ENCODE measurements at regions not wholly inside any gene's neighbourhood (a gene's known extent, or its start where the extent isn't known, plus 50 kb on each side); places are given as distances from the start of the nearest gene placed in this dataset.
"Not testable (repeated sequence)": the region's sequence is repeated elsewhere in the genome, so short reads cannot be mapped to it uniquely, and the experiment has no call there.

GRCh38 chr3:154973851-154974250, 106.3 kb upstream of the MME start:
- no peak for DNase-seq

DNA sequence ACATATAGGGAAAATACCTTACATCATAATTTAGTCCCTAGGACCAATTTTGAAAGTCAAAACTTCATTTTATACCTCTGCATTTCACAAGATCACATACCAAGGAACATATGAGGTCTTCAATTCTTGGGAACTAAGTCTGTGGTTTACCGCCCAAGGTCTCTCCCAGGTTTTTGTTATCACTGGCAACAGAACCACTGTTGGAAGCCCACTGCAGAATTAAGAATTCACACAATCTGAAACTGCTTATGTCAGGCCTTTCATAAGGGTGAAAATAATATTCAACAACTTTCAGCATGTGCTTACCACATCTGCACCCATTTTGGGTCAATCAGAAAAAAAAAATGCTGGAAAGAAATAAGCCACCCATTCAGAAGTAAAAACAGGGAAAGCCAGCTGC, 107.2 kb upstream of the MME start:
- no peak for DNase-seq

DNA sequence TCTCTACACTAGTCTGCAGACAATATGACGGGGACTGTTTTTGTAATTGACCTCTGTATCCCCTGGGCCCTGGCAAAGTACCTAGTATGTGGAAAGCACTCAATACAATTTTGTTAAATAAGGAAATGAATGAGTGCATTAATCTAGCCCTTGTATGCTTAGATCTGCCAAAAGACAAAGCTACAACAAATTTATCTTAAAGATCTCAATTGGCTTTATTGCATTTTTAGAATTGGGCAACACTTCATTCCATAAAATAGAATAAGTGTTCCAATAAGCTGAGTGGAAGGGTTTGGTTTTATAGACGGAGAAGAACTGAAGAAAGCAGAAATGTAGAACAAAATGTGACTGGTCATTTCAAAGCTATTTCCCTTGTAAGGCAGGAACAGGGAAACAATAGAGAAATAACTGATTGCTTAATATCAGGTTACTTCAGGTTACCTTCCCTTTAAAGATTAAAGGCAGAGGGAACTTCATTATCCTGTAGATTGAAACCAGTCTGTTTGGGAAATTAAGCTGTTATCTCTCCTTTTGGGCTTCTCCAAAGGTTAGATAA, 108.3 kb upstream of the MME start:
- DNase-seq = peak; percentile 4

- no peak for DNase-seq
These were observed 108.8 kb upstream of the MME start for GRCh38 chr3:154971341-154971740.

DNA sequence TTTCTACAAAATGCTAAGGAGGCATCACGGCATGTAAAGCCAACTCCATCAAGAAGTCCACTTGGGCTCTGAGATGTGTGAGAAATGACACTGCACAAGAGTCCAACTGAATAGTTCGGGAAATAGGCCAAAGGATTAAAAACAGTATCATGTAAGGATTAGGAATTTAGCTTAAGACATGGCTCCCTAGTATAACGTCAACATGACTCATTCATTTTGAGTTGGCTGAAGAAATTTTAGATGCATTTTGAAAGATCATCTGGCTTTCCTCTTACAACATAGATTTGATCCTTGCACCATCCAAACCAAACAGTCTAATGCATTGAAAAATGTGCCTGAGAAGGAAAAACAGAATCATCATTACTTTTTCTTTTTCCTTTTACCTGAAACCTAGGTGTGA, 109.3 kb upstream of the MME start:
- no peak for DNase-seq

- no peak for DNase-seq
These were observed 110.8 kb upstream of the MME start for GRCh38 chr3:154969366-154969765.

DNA sequence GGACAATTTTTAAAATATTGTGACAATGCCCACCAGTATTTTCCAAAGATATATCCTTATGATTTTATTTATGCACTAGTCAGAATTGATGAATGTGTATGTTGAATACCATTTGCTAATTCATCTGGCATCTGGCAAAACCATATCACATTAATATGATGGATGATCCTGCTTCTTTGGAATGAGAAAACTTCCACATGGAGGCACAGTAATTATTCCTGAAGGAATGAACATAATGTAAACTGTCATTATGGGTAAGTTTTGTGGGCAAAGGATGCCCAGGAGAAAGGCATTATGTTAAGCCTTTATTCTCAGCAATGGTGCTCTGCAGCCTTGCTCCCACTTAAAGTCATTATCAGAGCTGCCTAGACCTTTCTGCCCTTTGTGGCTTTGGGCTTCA, 113.0 kb upstream of the MME start:
- no peak for DNase-seq

DNA sequence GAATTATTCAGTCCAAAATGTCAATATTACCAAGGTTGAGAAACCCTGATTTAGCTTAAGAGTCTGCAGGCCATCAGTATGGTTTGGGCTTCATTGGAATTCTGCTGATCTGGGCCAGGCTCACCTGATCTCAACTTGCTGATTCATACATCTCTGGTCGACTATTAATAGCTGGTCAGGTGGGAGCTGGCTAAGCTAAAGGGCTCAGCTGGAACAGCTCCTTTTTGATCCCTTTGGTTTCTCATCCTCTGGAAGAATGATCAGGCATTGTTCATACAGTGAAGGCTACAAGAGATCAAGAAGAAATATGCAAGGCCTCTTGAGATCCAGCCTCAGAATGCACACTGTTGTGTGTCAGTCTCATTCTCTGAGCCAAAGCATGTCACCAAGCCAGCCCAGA, 123.3 kb upstream of the MME start:
- no peak for DNase-seq

- peak; percentile 51 for DNase-seq
These were observed 124.1 kb upstream of the MME start for GRCh38 chr3:154955907-154956533.

GRCh38 chr3:154954757-154955156, 125.4 kb upstream of the MME start:
- DNase-seq = no peak

- no peak for DNase-seq
These were observed 126.6 kb upstream of the MME start for GRCh38 chr3:154953538-154953937.

DNA sequence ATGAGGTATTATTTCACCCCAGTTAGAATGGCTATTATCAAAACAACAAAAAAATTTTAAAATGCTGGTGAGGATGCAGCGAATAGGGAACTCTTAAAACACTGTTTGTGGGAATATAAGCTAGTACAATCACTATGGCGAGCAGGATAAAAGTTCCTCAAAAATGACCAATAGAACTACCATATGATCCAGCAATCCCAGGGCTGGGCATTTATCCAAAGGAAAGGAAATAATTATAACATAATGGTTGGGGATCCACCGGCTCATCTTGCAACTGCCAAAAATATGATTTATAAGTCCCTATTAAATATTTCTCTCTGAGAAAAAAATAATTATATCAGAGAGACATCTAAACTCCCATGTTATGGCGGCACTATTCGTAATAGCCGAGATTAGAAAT, 127.6 kb upstream of the MME start:
- no peak for DNase-seq

- DNase-seq = no peak
These were observed 136.1 kb upstream of the MME start for GRCh38 chr3:154943981-154944380.

GRCh38 chr3:154942827-154943226, 137.3 kb upstream of the MME start:
- no peak for DNase-seq

GRCh38 chr3:154936196-154936595, 143.9 kb upstream of the MME start:
- DNase-seq = no peak

DNA sequence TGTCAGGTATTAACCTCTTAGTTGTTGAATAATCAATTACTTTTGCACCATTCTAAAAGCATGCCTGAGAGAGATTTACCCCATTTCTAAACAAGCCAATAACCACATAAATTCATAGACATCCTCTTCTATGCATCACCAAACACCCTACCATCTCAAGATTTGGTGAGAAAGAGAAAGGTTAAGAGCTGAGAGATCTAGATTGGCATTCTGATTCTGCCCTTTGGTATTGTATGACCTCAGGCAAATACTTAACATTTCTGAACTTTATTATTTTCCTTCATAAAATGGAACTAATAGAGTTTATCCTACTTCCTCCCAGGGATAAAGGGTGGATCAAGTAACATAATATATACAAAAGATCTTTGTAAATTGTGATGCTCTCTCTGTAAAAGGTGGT, 146.5 kb upstream of the MME start:
- no peak for DNase-seq

DNA sequence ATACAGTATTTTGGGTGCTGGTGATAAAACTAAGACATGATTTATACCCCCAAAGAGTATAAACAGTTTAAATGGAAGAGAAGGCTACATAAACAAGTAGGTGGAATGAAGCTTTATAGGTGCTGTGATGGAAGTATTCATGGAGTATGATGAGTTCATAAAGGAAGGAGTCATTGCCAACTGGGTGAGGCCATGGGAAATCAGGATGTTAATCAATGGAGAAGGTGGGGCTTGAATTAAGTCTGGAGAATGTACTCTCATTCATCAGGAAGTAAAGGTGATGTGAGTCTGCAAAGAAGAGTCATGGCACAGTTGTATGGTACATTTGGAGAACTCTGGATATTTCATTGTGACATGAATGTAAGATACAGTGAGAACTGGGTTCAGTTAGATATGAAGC, 147.5 kb upstream of the MME start:
- no peak for DNase-seq

- DNase-seq = no peak
These were observed 148.6 kb upstream of the MME start for GRCh38 chr3:154931484-154931883.

DNA sequence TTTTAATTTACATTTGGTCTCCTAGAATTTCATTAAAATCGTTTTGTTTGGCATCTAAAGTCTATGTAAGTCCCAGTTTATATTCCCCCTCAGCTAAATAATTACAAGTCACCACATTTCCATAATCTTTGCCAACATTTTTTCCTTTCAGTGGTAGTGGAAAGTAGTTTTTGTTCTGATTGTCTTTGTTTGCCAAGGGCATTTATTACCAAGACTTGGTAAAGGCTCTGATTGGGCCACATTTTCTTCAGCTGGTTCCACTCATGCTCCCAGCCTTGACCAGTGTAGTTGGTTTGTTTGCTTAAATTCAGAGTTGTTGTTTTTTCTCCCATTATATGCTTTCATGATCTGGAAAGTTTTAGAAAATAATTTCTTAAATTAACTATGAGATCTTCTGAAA, 153.4 kb upstream of the MME start:
- DNase-seq = no peak

- DNase-seq = no peak
These were observed 158.8 kb upstream of the MME start for GRCh38 chr3:154921351-154921750.

GRCh38 chr3:154919226-154919625, 160.9 kb upstream of the MME start:
- no peak for DNase-seq

GRCh38 chr3:154904328-154904727, 175.8 kb upstream of the MME start:
- DNase-seq = no peak

GRCh38 chr3:154902495-154902894, 177.6 kb upstream of the MME start:
- DNase-seq = not testable (repeated sequence)

DNA sequence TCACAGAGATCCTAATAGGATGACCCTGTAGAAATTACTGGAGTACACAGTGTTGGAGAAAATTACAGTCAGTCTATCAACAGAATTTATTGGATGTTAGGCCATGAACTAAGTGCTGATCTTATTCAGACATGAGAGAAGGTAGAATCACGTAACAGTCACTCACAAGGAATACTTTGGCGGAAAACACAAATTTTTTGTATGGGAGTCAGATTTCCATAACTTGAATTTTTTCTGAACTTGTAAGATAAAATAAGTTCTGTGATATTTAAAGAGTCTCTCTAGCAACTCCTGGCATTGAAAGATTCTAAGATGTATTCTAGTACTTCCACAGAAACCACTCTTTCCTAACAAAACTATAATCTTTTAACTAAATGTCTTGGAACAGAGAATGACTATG, 178.8 kb upstream of the MME start:
- no peak for DNase-seq

- no peak for DNase-seq
These were observed 179.3 kb upstream of the MME start for GRCh38 chr3:154900816-154901215.
